OCI-LY1 (cell line): ENCODE measurements at regions not wholly inside any gene's neighbourhood (a gene's known extent, or its start where the extent isn't known, plus 50 kb on each side); places are given as distances from the start of the nearest gene placed in this dataset.

Experiments used
- EZH2 ChIP-seq: fragments of 200-600 bp; sonication (generic), shearing (Covaris generic); IDR thresholded peaks from 2 replicates; pipeline ENCODE4 v1.8.0; 2017; ENCODE audit warnings: borderline replicate concordance, mixed run types, mild to moderate bottlenecking, antibody characterized with exemption, low read length, moderate library complexity, mixed read lengths
- TF ChIP-seq, protein P1 (sequence below): fragments of 200-600 bp; sonication (generic), shearing (Covaris generic); IDR thresholded peaks from 2 replicates; pipeline ENCODE4 v1.5.1; 2017; ENCODE audit warnings: mild to moderate bottlenecking, antibody characterized with exemption, low read length, moderate library complexity, mixed read lengths

DNA sequence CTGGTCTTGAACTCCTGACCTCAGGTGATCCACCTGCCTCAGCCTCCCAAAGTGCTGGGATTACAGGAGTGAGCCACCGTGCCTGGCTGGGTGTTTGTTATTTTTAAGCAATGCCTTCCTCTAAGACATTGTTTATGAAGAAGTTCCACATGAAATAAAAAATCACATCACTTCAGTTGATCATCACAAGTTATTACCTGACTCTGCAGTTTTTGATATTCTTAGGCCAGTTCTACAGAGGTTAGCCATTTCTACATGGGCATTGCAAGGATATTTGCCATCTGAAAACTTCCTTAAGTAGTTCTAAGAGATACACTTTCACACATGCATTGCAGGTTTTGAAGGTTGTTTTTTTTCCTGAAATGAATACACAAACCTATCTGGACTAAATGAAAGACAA, 82.1 kb downstream of the PYDC2 start:
- TF ChIP-seq, protein P1, sequence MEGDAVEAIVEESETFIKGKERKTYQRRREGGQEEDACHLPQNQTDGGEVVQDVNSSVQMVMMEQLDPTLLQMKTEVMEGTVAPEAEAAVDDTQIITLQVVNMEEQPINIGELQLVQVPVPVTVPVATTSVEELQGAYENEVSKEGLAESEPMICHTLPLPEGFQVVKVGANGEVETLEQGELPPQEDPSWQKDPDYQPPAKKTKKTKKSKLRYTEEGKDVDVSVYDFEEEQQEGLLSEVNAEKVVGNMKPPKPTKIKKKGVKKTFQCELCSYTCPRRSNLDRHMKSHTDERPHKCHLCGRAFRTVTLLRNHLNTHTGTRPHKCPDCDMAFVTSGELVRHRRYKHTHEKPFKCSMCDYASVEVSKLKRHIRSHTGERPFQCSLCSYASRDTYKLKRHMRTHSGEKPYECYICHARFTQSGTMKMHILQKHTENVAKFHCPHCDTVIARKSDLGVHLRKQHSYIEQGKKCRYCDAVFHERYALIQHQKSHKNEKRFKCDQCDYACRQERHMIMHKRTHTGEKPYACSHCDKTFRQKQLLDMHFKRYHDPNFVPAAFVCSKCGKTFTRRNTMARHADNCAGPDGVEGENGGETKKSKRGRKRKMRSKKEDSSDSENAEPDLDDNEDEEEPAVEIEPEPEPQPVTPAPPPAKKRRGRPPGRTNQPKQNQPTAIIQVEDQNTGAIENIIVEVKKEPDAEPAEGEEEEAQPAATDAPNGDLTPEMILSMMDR, result no peak
- no peak for TF ChIP-seq EZH2
